Stimulated activated CD8-positive, alpha-beta memory T cell treated with anti-CD3 and anti-CD28 coated beads, Interleukin-4, amount 100 ng/mL, for 24 hours (primary cell): ENCODE measurements at regions not wholly inside any gene's neighbourhood (a gene's known extent, or its start where the extent isn't known, plus 50 kb on each side); places are given as distances from the start of the nearest gene placed in this dataset.
"Not testable (repeated sequence)": the region's sequence is repeated elsewhere in the genome, so short reads cannot be mapped to it uniquely, and the experiment has no call there.

Experiments
- DNase-seq: peaks from one replicate; pipeline ENCODE4 v3.0.0-alpha.2; 2020; ENCODE audit warnings: low read depth

DNA sequence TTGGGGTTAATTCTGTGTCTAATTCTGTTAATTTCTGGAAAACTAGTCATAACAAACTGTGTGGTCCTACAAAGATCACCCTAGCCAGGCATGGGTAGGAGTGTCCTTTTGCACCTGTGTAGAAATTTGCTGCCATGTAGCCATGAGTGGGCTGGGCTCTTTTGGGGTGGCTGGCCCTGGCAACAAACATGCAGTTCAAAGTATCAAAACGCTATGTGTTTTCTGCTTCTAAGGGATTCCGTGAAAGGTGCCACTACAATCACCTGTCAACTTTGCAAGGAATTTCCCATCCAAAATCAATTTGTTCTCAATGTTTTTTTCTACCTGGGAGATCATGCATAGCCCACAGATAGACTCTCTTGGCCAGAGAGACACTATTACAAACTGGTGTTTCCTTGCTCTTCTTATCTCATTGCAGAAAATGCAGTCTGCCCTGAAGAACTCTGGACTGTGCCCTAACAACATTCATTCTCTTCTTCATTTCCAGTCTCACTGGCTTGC, 537.7 kb upstream of the ID2 start:
- no peak for DNase-seq

GRCh38 chr2:8144785-8145184, 537.1 kb upstream of the ID2 start:
- DNase-seq = no peak

DNA sequence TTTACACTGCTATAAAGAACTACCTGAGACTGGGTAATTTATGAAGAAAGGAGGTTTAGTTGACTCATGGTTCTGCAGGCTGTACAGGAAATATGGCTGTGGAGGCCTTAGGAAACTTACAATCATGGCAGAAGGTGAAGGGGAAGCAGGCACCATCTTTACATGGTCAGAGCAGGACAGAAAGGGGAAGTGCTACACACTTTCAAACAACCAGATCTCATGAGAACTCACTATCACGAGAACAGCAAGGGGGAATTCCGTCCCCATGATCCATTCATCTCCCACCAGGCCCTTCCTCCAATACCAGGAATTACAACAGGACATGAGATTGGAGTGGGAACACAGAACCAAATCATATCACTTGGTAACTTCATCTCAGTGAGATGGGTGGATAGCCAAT, 536.5 kb upstream of the ID2 start:
- not testable (repeated sequence) for DNase-seq

- no peak for DNase-seq
Measured at GRCh38 chr2:8146132-8147005, 535.5 kb upstream of the ID2 start.

GRCh38 chr2:8148260-8149006, 533.4 kb upstream of the ID2 start:
- no peak for DNase-seq

- no peak for DNase-seq
Measured at GRCh38 chr2:8149007-8149405, 532.9 kb upstream of the ID2 start.

DNA sequence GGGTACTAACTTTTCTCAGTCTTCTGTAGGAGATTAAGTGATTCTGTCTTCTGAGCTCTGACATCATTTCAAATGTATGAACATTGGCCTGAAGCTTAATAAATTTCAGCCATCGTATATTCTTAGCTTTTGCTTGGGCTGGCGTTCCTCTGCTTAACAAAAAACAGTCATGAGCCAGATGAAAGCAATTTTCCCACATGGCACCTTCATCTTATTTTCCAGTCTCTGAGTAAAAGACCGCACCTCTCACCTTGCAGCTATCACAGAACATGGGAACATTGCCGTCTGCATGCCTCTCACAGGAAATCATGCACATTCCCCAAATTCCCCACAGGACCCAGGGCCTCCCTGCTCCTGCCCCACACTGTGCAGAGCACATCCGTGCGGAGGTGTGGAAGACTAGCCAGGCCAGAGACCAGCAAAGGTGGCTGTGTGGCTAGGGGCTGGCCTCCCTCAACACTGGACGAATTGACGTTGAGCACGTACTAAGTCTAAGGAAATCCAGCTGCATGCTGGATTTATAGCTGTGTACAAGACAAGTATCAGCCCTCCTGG, 531.8 kb upstream of the ID2 start:
- DNase-seq = no peak

GRCh38 chr2:8151888-8152287, 530.0 kb upstream of the ID2 start:
- no peak for DNase-seq

DNA sequence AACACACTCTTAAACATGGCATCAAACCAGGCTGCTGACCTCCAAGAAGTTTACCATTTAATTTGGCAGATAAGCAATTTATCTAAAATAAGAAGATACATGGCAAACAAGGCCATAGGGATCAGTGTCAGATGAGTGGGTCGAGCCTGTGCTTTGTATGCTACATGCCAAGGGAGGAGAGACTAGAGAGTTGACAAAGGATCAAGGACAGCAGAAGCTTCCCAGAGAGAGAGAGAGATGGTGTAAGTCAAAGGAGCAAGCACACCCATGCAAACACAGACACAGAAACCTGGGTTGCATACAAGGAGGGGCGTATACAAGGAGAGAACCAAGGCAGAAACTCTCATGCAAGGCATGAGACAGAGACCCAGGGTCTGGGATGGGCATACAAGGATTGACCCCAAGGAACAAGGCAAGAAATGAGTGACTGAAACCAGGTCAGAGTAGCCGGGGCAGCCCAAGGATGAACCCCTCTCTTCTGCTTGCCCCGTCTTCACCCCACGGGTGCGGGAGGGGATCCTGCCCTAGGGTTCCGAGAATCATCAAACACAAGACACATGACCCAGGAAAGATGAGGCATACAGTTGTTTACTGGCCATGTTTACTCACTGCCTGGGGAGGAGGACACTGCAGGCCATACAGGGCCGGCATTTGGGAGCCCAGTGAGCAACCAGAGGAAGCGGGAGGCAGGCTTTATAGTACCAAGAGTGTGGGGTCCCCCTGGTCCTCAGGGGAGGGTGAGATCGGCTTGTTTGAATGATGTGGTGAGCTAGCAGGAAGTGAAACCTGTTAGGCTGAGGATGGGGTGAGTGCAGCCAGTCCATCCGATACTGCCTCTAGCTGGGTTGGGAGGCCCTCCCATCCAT, 529.2 kb upstream of the ID2 start:
- no peak for DNase-seq

GRCh38 chr2:8153258-8153718, 528.6 kb upstream of the ID2 start:
- DNase-seq = no peak

DNA sequence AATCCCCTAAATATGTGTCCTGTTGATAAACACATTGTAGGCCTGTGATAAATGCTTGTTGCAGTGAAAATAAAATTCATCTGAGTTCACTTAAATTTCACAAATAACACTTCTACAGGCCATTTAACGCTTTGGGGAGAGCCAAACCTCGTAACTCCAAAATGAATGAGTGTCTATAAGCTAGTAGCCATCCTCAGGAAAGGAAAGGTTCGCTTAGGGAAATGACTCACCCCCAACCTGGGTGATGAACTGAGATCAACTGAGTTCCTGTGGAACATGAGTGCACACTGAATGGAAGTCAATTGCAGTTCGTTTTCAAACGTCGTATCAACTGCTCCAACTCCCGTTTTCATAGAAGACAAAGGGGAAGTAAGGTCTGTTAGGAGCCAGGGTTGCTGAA, 527.6 kb upstream of the ID2 start:
- no peak for DNase-seq

GRCh38 chr2:8154936-8155335, 526.9 kb upstream of the ID2 start:
- peak; percentile 6 for DNase-seq

DNA sequence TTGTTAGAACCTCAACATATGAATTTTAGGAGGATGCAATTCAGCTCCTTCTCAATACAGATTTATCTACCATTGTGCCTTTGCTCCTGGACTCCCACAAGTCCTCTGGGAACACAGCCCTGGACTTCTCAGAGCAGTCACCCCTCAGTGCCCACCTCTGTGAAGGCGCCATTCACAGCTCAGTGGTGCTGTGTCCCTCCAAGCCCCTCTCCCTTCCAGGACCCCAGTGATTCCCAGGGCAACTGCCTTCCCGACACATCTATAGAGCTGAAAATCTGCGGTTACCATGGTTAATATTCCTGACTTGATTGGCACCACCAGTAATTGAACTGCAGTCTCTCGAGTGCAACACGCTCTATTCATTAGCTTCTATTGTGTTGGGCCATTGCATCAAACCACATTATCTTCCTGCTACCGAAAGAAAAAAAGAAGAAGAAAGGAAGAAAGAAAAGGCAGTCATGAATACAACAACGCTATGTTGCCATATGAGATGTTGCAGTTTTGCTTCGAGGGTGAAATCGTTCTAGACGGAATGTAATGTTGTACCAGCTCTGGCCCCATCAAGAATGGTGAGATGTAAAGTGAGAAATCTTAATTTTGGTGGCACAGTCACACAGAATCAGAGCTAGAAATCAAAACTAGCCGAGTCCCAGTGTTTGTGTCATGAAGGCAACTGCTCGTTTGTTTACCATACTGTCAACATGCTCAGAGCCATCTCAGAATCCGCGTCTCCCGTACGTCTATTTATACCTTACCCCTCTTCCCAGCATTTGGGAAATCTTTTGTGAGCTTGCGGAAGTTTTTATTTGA, 524.0 kb upstream of the ID2 start:
- no peak for DNase-seq

DNA sequence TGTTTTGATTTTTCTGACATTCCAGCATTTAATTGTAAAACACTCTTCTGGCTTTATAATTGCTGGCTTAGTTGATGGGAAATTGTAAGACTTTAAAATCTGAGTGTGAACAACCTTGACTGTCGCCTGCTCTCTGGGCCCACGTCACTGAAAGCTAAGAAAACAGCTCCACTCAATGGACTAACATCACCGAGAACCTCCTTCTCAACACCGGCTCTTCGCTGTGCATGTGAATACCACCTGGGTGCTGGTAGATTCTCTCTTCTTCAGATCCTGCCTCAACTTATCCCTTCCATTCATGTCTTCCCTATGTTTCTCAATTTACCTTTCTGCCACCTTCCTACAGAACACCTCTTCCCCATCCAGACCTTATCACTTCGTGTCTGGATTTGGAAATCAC, 523.1 kb upstream of the ID2 start:
- DNase-seq = no peak

DNA sequence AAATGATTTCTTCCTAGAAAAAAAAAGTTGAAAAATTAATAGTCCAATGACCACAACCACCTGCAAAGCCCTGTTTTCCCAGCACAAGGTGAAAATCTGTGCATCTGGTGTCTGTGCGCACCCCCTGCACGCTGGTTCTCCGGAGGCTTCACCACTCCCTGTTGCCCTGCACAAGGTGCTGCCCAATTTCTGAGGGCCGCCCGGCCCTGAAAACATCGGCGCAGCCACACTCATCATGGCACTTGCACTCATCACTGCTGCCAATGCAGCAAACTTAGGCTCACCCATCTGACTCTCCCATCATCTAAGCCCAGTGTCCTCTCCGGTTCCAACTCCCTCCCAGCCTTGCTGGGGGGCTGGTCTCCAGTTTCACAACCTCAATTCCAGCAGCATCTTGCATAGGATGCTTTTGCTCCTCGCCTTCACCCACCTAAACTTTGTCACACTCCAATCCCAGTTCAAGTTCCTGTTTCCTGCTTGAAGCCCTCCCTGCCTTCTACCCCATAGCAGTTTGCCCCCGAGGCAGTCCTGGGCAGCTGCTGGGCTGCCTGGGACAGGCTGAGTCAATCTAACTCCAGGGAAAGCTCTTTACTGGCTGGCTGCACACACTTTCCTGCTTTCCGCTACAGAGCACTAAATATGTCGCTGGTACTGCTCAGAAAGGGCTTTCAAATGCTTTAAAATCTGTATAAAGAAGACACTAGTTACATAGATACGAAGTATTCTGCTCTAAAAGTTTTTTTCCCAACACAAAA, 522.5 kb upstream of the ID2 start:
- DNase-seq = no peak

DNA sequence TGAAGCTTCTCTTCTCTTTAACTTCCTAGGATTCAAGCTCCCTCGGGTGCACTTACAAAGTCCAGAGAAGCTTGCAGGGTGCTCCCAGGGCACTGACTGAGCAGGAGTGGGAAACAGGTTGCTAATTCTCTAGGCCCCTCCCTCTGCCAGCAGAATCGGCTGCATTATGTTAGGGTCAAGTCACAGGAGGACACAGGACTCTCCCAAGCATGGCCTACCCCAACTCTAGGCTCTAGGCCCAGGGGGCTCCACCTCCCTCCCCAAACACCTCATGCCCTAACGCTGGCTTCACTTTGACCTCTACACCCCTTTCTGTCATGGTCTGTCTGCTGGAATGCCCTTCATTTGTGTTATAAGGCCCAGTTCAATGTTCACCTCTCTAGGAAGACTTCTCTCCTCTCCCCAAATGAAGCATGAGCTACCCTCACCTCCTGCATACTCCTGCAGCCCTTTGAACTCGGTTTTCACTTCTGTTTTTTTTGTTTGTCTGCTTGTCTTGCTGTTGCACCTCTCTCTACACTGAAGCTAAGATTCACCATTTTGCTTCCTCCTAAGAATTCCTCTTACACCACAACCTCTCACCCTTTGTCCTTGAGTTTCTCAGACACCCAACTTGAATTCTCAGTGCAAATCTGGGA, 521.8 kb upstream of the ID2 start:
- no peak for DNase-seq

GRCh38 chr2:8160959-8161358, 520.9 kb upstream of the ID2 start:
- no peak for DNase-seq

GRCh38 chr2:8162552-8162951, 519.3 kb upstream of the ID2 start:
- no peak for DNase-seq

GRCh38 chr2:8165550-8165949, 516.3 kb upstream of the ID2 start:
- no peak for DNase-seq
